GM10248 (cell line): ENCODE measurements at regions not wholly inside any gene's neighbourhood (a gene's known extent, or its start where the extent isn't known, plus 50 kb on each side); places are given as distances from the start of the nearest gene placed in this dataset.
"Not testable (repeated sequence)": the region's sequence is repeated elsewhere in the genome, so short reads cannot be mapped to it uniquely, and the experiment has no call there.

Experiments used
- CTCF ChIA-PET: fragments of 300-600 bp; sonication (Branson Sonifier 250); formaldehyde crosslinking; extraction: SDS; loops from one replicate; lab custom pipeline; 2021; ENCODE audit warnings: antibody characterized with exemption; lab: Yijun Ruan, JAX
- POLR2A ChIA-PET: fragments of 350-650 bp; sonication (Branson Sonifier 250); formaldehyde crosslinking; extraction: SDS; loops from one replicate; lab custom pipeline; 2020; ENCODE audit warnings: antibody characterized with exemption; lab: Yijun Ruan, JAX
- DNase-seq: peaks from one replicate; pipeline ENCODE4 v3.0.0; 2012; ENCODE audit errors: extremely low spot score
- CTCF ChIP-seq: IDR thresholded peaks from 2 replicates; pipeline ENCODE4 v1.5.1; 2012; ENCODE audit warnings: mild to moderate bottlenecking, low read depth; ENCODE audit errors: extremely low read depth, missing control alignments, control extremely low read depth

- DNase-seq = no peak
- CTCF ChIA-PET = interaction anchor here (1.1 kb wide), 1 partner anchor 34 kb away, joined by 3 read pairs; no protein-coding TSS in a partner anchor
- POLR2A ChIA-PET = no interaction called here
- TF ChIP-seq CTCF = no peak
These were observed 900.8 kb upstream of the GOT2 start for GRCh38 chr16:59634951-59635350.

GRCh38 chr16:59634004-59634579 is 900.0 kb upstream of the GOT2 start:
- POLR2A ChIA-PET = no interaction called here
- DNase-seq = no peak
- TF ChIP-seq CTCF = no peak
- CTCF ChIA-PET = interaction anchor here (0.7 to 1.1 kb wide), 3 partner anchors 8 to 95 kb away, joined by 3 read pairs; no protein-coding TSS in a partner anchor

- POLR2A ChIA-PET = no interaction called here
- DNase-seq = no peak
- CTCF ChIA-PET = interaction anchor here (0.7 kb wide), 1 partner anchor 11 kb away, joined by 4 read pairs; no protein-coding TSS in a partner anchor
- no peak for TF ChIP-seq CTCF
These were observed 898.2 kb upstream of the GOT2 start for GRCh38 chr16:59632276-59632855.

- CTCF ChIA-PET, POLR2A ChIA-PET: not testable (repeated sequence)
These were observed 890.3 kb upstream of the GOT2 start for GRCh38 chr16:59624381-59624780.

DNA sequence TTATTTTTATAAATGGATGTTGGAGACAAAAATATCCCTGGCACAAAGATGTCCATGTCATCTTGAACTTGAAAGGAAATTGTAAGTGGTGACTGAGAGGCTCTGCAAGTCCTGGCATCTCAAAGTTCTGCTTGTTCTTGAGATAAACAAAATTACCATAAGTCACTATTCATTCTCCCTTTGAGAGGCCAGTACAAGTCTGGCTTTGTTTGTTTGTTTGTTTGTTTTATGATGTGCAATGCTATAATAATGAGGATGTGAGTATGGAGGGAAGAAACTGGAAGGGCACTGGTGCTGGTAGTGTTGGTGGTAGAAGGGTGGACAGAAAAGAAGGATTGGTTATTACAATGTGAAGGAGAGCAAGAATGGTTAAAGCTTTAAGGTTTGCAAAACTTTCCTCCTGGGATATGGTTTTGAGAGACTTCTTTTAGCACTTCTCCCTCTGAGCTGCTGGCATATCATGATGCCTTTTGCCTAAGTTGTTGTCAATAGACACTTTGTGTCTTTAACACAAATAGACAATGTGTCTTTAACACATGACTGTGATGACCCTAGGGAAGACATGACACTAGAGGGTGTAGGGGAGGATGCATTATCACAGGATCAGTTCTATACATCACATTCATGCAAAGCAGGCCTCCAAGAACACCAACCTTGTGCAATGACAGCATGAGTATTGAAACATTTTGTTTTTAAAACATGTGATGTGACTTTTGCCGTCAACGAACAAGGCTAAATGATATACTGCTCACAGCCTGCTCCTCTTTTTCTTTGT is 880.5 kb upstream of the GOT2 start:
- TF ChIP-seq CTCF = no peak
- ChIA-PET CTCF (no interaction called here), POLR2A (no interaction called here)
- DNase-seq = no peak

More at GRCh38 chr16:59624381-59624780, 890.3 kb upstream of the GOT2 start:
- DNase-seq = not testable (repeated sequence)

- CTCF ChIA-PET, POLR2A ChIA-PET, DNase-seq: not testable (repeated sequence)
These were observed 878.9 kb upstream of the GOT2 start for GRCh38 chr16:59612910-59613620.

DNA sequence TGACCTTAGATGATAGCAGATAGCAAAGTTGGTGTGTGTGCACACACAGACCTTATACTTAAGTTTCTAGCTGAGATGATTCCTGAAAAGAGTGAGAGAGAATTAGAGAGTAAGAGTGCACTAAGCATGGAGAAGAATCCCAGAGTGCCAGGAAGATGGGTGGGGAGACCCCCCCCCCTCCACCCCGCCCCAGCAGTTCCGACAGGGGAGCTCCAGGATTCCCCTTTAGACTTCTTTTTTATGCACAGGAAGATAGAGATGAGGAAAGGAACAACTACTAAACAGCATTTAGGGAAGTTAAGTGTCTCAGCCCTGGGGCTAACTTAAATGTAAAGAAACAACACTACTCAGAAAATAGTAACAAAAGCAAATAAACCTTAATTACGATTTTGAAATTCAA is 878.0 kb upstream of the GOT2 start:
- no peak for DNase-seq
- ChIA-PET CTCF (no interaction called here), POLR2A (no interaction called here)
- no peak for TF ChIP-seq CTCF
